Epithelial cell of esophagus (primary cell): ENCODE measurements at regions not wholly inside any gene's neighbourhood (a gene's known extent, or its start where the extent isn't known, plus 50 kb on each side); places are given as distances from the start of the nearest gene placed in this dataset.

Experiments used
- DNase-seq: peaks from one replicate; pipeline ENCODE4 v3.0.0; 2010; ENCODE audit warnings: low read depth
- H3K4me3 ChIP-seq: 2 replicates; pipeline ENCODE4 v1.5.1; 2011; ENCODE audit warnings: mild to moderate bottlenecking, low read length, control low read depth
- TF ChIP-seq, protein P1 (sequence below): IDR thresholded peaks from 2 replicates; pipeline ENCODE4 v1.5.1; 2011; ENCODE audit warnings: low read depth, mild to moderate bottlenecking, low read length, control low read depth, inconsistent platforms; ENCODE audit not compliant: insufficient read depth; ENCODE audit errors: missing control alignments

DNA sequence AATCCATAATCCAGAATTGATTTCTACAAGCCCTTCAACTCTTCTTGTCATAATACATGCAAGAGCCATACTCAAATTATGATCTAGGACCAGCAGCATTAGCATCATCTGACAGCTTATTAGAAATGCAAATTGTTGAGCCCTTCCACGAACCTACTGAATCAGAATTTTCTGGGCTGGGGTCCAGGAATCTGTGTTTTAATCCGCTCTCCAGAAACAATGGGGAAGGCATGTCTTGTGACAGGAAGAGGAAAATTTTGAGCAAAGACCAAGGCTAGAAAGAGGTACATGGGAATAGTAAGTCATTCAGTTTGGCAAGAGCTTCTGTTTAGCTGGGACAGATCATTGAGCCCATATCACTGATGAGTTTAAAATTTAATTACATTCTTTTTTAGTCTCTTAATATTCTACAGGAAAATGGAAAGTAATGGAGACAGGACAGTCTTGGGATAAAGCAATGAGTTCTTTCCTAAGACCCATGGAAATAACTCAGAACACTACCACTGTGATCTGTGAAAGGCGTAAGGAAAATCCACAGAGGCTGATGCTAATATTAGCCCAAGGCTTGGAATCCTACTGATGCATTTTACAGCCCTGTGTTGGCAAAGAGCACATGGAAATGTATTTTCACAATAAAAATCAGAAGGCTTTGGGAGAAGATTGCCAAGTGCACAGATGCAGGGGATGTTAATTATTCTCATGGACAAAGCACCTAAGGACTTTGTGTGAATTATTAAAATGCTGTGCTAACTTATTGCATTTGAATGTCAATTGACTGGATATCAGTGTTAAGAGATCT lies 73.7 kb upstream of the STK32A start:
- DNase-seq, result no peak
- H3K4me3 ChIP-seq, result no peak overlapping the region
- TF ChIP-seq, protein P1, sequence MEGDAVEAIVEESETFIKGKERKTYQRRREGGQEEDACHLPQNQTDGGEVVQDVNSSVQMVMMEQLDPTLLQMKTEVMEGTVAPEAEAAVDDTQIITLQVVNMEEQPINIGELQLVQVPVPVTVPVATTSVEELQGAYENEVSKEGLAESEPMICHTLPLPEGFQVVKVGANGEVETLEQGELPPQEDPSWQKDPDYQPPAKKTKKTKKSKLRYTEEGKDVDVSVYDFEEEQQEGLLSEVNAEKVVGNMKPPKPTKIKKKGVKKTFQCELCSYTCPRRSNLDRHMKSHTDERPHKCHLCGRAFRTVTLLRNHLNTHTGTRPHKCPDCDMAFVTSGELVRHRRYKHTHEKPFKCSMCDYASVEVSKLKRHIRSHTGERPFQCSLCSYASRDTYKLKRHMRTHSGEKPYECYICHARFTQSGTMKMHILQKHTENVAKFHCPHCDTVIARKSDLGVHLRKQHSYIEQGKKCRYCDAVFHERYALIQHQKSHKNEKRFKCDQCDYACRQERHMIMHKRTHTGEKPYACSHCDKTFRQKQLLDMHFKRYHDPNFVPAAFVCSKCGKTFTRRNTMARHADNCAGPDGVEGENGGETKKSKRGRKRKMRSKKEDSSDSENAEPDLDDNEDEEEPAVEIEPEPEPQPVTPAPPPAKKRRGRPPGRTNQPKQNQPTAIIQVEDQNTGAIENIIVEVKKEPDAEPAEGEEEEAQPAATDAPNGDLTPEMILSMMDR, result no peak

DNA sequence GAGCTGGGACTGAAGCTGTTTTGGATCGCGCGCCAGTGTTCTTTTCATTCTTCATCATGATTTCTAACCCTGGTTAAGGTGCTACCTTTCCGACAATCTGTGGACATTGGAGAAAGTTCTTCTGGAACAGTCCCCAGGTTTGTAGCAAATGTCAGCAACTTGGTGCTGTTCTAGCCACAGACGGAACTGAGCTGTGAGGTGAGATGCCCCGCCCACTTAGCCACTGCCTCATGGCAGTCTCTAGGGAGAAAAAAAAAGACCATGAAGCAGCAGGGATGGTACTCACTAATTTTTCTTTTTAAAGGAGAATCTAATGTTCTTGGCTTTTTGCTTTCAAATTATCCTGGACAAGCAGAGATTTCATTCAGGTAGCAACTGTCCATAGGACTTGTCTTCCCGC lies 72.1 kb upstream of the STK32A start:
- no peak for DNase-seq
- no peak overlapping the region for H3K4me3 ChIP-seq
- TF ChIP-seq, protein P1, result no peak

DNA sequence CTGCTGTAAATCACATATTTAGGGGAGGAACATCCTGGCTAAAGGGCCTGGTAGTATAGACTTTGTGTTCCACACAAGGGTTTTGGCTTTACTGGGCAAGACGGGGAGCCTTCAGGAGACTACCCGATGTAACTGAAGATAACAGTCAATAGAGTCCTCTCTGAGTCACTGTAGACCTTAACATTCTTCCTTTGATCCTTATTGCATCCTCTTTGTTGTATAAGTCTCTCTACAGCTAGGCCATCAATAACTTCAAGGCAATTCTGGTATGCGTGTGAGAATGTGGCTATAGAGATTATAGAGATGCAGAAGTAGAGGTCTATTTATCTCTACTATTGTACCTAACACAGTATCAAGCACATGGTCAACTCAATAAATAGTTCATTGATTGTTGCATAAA lies 67.3 kb upstream of the STK32A start:
- no peak overlapping the region for H3K4me3 ChIP-seq
- no peak for DNase-seq
- TF ChIP-seq, protein P1, result no peak

DNA sequence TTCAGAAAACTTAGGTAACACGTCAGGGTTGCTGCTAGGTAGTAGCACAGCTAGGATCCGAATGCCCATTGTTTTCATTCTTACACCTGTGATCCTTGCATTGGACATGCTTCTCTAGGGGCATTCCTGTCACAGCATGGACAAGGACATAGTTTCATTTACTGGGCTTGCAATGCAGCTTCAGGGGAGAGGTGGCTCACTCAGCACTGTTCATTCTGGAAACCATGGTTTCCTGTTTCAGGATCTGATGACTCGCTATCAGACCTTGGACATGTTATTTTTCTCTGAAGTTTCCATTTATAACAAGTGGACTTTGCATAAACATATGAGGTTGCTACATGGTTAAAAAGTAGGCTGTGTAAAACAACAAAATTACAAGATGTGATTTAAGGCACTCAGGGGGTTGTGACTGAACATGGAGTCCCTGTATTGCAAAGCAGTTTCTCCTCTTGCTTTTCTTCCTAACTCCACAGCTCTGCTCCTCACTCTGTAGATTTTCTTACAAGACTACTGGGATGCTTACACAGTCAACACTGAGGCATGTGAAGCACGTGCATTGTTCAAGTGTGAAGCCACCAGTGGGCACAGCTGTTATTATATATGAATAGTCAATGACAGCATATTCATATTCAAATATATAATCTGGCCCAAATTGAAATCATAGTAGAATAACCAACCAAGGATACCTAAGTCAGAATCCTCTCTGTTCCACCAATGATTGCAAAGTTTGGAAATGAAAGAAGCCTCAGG lies 66.1 kb upstream of the STK32A start:
- no peak overlapping the region for H3K4me3 ChIP-seq

DNA sequence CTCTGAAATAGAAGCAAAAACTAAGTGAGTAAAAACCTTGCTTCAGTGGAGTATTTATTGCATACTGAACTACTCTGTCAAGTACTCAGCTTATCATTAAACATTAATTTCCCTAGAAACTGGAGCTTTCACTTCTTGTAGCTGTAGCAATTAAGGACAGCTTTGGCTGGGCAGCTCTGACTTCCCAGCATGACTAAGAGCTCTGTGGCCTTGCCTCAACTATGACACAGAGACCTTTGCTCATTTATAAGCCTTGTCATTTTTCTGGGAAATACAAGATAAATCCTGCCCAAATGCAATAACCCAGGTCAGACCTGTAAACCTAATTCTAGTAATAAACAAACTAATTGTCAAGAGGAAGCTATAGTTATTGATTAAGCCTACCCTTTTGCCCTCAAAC lies 65.4 kb upstream of the STK32A start:
- DNase-seq, result peak; percentile 9
- no peak overlapping the region for H3K4me3 ChIP-seq
- TF ChIP-seq, protein P1, result no peak

More for the DNA sequence above, 66.1 kb upstream of the STK32A start:
- peak; percentile 11 for DNase-seq
- TF ChIP-seq, protein P1, result no peak

DNA sequence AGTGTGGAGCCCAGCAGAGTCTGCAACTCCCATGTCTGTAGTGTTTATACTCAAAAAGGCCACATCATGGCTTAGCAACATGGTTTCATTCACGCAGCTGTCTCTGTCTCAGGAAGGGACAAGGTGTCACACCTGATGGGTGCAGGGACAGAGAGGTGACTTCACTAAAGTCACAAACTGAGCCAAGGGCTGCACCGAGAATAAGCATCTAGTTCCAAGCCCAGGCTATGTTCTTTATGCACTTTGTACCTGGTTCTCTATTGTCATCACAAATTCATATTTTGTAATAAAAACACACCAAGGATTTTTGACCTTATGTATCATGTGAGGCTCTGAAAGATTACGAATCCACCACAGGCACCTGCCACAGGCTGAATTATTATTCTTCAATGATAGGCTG lies 64.9 kb upstream of the STK32A start:
- DNase-seq, result no peak
- TF ChIP-seq, protein P1, result no peak

More for the DNA sequence above, 64.9 kb upstream of the STK32A start:
- no peak overlapping the region for H3K4me3 ChIP-seq
